Testis (tissue), 2 donors: ENCODE measurements at regions not wholly inside any gene's neighbourhood (a gene's known extent, or its start where the extent isn't known, plus 50 kb on each side); places are given as distances from the start of the nearest gene placed in this dataset.

Experiments used
- POLR2A ChIP-seq: fragments of 450-650 bp; IDR thresholded peaks from one replicate; pipeline ENCODE4 v1.6.1; 2017; ENCODE audit warnings: antibody characterized with exemption, mild to moderate bottlenecking, moderate library complexity
- TF ChIP-seq, protein P1 (sequence below), 3 experiments: fragments of 450-650 bp in 2 of 3; fragments of 200-600 bp in 1 of 3; sonication (generic) in 1 of 3; IDR thresholded peaks; one replicate each; pipeline ENCODE4 v1.5.1; 2016 to 2019; ENCODE audit warnings: antibody characterized with exemption in 3 of 3, mild to moderate bottlenecking in 2 of 3, moderate library complexity in 1 of 3

- TF ChIP-seq, protein P1, sequence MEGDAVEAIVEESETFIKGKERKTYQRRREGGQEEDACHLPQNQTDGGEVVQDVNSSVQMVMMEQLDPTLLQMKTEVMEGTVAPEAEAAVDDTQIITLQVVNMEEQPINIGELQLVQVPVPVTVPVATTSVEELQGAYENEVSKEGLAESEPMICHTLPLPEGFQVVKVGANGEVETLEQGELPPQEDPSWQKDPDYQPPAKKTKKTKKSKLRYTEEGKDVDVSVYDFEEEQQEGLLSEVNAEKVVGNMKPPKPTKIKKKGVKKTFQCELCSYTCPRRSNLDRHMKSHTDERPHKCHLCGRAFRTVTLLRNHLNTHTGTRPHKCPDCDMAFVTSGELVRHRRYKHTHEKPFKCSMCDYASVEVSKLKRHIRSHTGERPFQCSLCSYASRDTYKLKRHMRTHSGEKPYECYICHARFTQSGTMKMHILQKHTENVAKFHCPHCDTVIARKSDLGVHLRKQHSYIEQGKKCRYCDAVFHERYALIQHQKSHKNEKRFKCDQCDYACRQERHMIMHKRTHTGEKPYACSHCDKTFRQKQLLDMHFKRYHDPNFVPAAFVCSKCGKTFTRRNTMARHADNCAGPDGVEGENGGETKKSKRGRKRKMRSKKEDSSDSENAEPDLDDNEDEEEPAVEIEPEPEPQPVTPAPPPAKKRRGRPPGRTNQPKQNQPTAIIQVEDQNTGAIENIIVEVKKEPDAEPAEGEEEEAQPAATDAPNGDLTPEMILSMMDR (IDR thresholded peaks at IDR 0.05) = no peak
- TF ChIP-seq POLR2A = no peak
Measured at GRCh38 chr20:52306477-52306876, 114.9 kb upstream of the ZFP64 start.
